Hepatocyte (in vitro differentiated cells): ENCODE measurements at regions not wholly inside any gene's neighbourhood (a gene's known extent, or its start where the extent isn't known, plus 50 kb on each side); places are given as distances from the start of the nearest gene placed in this dataset.

Source experiments
- DNase-seq: peaks from one replicate; pipeline ENCODE4 v3.0.0-alpha.2; 2016; ENCODE audit warnings: low spot score
- H2AFZ ChIP-seq: fragments of 200-600 bp; sonication (generic); 2 replicates; pipeline ENCODE4 v1.6.0; 2016; ENCODE audit warnings: antibody characterized with exemption, mild to moderate bottlenecking
- H3K27ac ChIP-seq: fragments of 200-600 bp; sonication (generic); 2 replicates; pipeline ENCODE4 v1.5.1; 2016; ENCODE audit warnings: mild to moderate bottlenecking
- H3K27me3 ChIP-seq: fragments of 200-600 bp; sonication (generic); 2 replicates; pipeline ENCODE4 v1.6.1; 2016
- H3K36me3 ChIP-seq: fragments of 200-600 bp; sonication (generic); replicated peaks from 2 replicates; pipeline ENCODE4 v1.5.1; 2016; ENCODE audit warnings: low read depth; ENCODE audit not compliant: insufficient read depth
- H3K4me1 ChIP-seq: fragments of 200-600 bp; sonication (generic); 2 replicates; pipeline ENCODE4 v1.5.1; 2016; ENCODE audit warnings: mild to moderate bottlenecking, moderate library complexity; ENCODE audit not compliant: insufficient read depth
- H3K4me2 ChIP-seq: fragments of 200-600 bp; sonication (generic); 2 replicates; pipeline ENCODE4 v1.6.0; 2016
- H3K4me3 ChIP-seq: fragments of 200-600 bp; sonication (generic); 2 replicates; pipeline ENCODE4 v1.5.1; 2016; ENCODE audit warnings: mild to moderate bottlenecking
- H3K79me2 ChIP-seq: fragments of 200-600 bp; sonication (generic); 2 replicates; pipeline ENCODE4 v1.6.0; 2017; ENCODE audit warnings: mild to moderate bottlenecking
- H3K9me2 ChIP-seq: fragments of 200-600 bp; sonication (generic); replicated peaks from 2 replicates; pipeline ENCODE4 v1.6.0; 2017; ENCODE audit warnings: mild to moderate bottlenecking; ENCODE audit not compliant: insufficient read depth
- H3K9me3 ChIP-seq: fragments of 200-600 bp; sonication (generic); 2 replicates; pipeline ENCODE4 v1.5.1; 2016; ENCODE audit warnings: low read depth, mild to moderate bottlenecking
- H4K20me1 ChIP-seq: fragments of 200-600 bp; sonication (generic); 2 replicates; pipeline ENCODE4 v1.6.0; 2016; ENCODE audit warnings: mild to moderate bottlenecking; ENCODE audit not compliant: insufficient read depth, poor library complexity, severe bottlenecking
- EZH2 ChIP-seq: fragments of 200-600 bp; sonication (generic); IDR thresholded peaks from 2 replicates; pipeline ENCODE4 v1.6.1; 2016; ENCODE audit warnings: antibody characterized with exemption, mild to moderate bottlenecking, borderline replicate concordance
- EZH2phosphoT487 ChIP-seq: fragments of 200-600 bp; sonication (generic); IDR thresholded peaks from one replicate; pipeline ENCODE4 v1.6.1; 2018; ENCODE audit warnings: antibody characterized with exemption, mild to moderate bottlenecking, low read depth, moderate library complexity; ENCODE audit not compliant: unreplicated experiment, severe bottlenecking
- WGBS: methylation state at CpG from one replicate; pipeline ENCODE4 v1.1.6; 2016; ENCODE audit warnings: low lambda C conversion rate; ENCODE audit errors: missing lambda C conversion rate; 5-methylcytosine and 5-hydroxymethylcytosine counted together
- TF ChIP-seq, protein P1 (sequence below): fragments of 200-600 bp; sonication (generic); IDR thresholded peaks from 2 replicates; pipeline ENCODE4 v1.5.1; 2016; ENCODE audit warnings: antibody characterized with exemption, mild to moderate bottlenecking; ENCODE audit not compliant: poor library complexity

DNA sequence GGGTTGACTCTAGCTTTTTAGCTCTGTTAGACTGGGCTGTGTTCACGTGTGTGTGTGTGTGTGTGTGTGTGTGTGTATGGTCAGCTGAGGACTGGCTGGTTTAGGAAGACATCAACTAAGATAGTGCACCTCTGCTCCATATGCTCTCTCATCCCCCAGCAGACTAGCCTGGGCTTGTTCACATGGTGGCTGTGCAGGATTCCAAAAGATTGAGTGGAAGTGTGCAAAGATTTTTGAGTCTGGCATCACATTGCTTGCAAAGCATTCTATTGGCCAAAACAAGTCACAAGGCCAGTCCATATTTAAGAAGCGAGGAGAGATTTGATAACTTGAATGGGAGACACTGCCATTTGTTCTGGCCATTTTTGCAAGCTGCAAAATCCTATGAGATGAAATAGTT lies 79.7 kb upstream of the C11orf87 start:
- TF ChIP-seq, protein P1, sequence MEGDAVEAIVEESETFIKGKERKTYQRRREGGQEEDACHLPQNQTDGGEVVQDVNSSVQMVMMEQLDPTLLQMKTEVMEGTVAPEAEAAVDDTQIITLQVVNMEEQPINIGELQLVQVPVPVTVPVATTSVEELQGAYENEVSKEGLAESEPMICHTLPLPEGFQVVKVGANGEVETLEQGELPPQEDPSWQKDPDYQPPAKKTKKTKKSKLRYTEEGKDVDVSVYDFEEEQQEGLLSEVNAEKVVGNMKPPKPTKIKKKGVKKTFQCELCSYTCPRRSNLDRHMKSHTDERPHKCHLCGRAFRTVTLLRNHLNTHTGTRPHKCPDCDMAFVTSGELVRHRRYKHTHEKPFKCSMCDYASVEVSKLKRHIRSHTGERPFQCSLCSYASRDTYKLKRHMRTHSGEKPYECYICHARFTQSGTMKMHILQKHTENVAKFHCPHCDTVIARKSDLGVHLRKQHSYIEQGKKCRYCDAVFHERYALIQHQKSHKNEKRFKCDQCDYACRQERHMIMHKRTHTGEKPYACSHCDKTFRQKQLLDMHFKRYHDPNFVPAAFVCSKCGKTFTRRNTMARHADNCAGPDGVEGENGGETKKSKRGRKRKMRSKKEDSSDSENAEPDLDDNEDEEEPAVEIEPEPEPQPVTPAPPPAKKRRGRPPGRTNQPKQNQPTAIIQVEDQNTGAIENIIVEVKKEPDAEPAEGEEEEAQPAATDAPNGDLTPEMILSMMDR, result no peak
- TF ChIP-seq EZH2phosphoT487, result no peak
- TF ChIP-seq EZH2, result no peak
- H3K9me2 ChIP-seq, result no peaks in the 10 kb centered on the region
- no peaks in the 10 kb centered on the region for H3K27me3 ChIP-seq
- no peaks in the 10 kb centered on the region for H3K4me1 ChIP-seq
- no peaks in the 10 kb centered on the region for H4K20me1 ChIP-seq
- H2AFZ ChIP-seq, result no peak overlapping the region
- H3K4me2 ChIP-seq, result no peak overlapping the region
- no peak overlapping the region for H3K27ac ChIP-seq
- no peaks in the 10 kb centered on the region for H3K9me3 ChIP-seq
- no peak for DNase-seq
- H3K4me3 ChIP-seq, result no peak overlapping the region
- H3K79me2 ChIP-seq, result no peaks in the 10 kb centered on the region
- H3K36me3 ChIP-seq, result no peaks in the 10 kb centered on the region
- 71% methylated on average over 2 of the region's 2 CpGs for whole genome bisulfite sequencing

DNA sequence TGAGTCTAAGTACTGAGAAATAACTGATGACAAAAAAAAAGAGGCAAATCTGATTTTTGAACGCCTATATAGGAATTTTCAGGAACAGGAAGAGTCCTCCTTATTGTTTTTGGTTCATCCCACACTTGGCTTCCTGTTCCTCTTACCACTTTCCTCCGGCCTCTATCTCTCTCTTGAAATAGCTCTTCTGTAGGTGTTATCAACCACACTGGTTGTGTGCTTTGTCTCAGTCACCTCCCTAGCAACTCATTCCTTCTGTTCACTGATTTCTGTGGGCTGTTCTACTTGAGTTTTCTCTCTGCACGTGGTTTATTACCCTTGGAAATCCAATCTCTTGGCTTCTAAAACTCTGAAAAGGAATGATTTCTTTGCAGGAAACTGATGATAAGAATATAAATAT lies 78.7 kb upstream of the C11orf87 start:
- Histone ChIP-seq H3K9me3 (no peaks in the 10 kb centered on the region), H2AFZ (no peak overlapping the region)
- 74% methylated on average over 3 of the region's 3 CpGs for WGBS

DNA sequence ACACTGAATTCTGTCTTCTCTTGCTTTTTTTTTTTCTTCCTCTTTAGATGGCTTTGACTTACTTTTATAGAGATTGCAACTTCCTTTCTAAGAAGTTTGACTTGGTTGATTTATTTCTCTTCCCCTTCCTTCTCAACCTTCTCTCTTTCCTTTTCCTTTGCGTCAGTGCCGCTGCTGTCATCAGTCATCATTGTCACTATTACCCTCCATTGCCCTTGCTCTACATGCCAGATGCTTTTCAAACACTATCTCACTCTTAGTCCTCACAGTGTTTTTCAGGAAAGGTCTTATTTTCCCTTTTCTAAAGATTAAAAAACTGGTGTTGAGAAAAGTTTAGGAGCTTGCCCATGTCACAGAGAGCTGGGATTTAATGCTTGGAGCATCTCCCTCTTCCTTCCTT lies 74.7 kb upstream of the C11orf87 start:
- H3K4me1 ChIP-seq, result no peaks in the 10 kb centered on the region
- no peak overlapping the region for H3K4me2 ChIP-seq
- H3K27ac ChIP-seq, result no peak overlapping the region
- H3K79me2 ChIP-seq, result no peaks in the 10 kb centered on the region
- no peaks in the 10 kb centered on the region for H3K36me3 ChIP-seq
- H3K9me2 ChIP-seq, result no peaks in the 10 kb centered on the region
- H3K9me3 ChIP-seq, result no peaks in the 10 kb centered on the region
- H3K4me3 ChIP-seq, result no peak overlapping the region
- no peak overlapping the region for H2AFZ ChIP-seq
- no peak for DNase-seq
- H4K20me1 ChIP-seq, result no peaks in the 10 kb centered on the region
- TF ChIP-seq EZH2 (no peak), EZH2phosphoT487 (no peak)
- TF ChIP-seq, protein P1, result no peak
- WGBS, result 87% methylated on average over 2 of the region's 2 CpGs
- no peaks in the 10 kb centered on the region for H3K27me3 ChIP-seq

More for the DNA sequence above, 78.7 kb upstream of the C11orf87 start:
- Histone ChIP-seq H4K20me1 (no peaks in the 10 kb centered on the region), H3K4me3 (no peak overlapping the region), H3K9me2 (no peaks in the 10 kb centered on the region), H3K4me2 (no peak overlapping the region), H3K36me3 (no peaks in the 10 kb centered on the region), H3K27ac (no peak overlapping the region), H3K27me3 (no peaks in the 10 kb centered on the region), H3K79me2 (no peaks in the 10 kb centered on the region), H3K4me1 (no peaks in the 10 kb centered on the region)
- TF ChIP-seq EZH2phosphoT487, result no peak
- no peak for TF ChIP-seq EZH2
- TF ChIP-seq, protein P1, result no peak
- DNase-seq, result no peak
